ENCODE measurements at regions not wholly inside any gene's neighbourhood (a gene's known extent, or its start where the extent isn't known, plus 50 kb on each side); places are given as distances from the start of the nearest gene placed in this dataset.

DNA sequence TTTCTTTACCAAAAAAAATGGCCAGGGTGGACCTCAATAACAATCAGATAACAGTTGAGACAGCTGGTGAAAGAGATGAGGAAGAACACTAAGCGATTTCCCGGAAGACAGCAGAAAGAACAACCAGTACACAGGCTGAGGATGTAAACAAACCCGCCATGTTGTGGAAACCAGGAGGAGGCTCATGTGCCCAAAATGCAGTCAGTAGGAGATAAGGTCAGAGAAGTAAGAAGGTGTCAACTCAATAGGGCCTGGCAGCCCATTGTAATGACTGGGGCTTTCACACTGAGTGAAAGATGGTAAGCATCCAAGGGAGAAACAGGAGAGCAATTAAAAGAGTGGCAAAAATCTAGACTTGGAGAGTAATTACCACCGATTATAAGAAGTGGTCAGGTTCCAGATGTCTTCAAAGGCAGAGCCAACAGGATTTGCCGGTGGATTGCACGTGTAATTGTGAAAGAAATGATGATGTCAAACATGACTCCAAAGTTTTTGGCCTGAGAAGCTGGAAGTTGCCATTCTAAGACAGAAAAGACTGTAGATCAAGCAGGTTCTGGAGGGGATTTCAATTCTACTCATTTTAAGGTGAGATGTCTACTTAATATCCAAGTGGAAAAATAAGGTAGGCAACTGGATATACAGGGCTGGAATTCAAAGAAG is 77.7 kb upstream of the CYP1B1 start:
- TF ChIP-seq CTCF (IDR thresholded peaks at IDR 0.05) (no peak), OVOL2 (CRISPR knock-in tag; IDR thresholded peaks at IDR 0.05; ENCODE audit: borderline replicate concordance) (no peak), ZNF121 (CRISPR knock-in tag; IDR thresholded peaks at IDR 0.05) (no peak), JUN (CRISPR knock-in tag; IDR thresholded peaks at IDR 0.05) (no peak), ESRRA (CRISPR knock-in tag; IDR thresholded peaks at IDR 0.05; ENCODE audit: borderline replicate concordance) (no peak), E2F4 (CRISPR knock-in tag; IDR thresholded peaks at IDR 0.05; ENCODE audit: borderline replicate concordance, low read depth) (no peak), ZNF317 (CRISPR knock-in tag; IDR thresholded peaks at IDR 0.05; ENCODE audit: borderline replicate concordance, low read depth) (no peak), ATF2 (CRISPR knock-in tag; IDR thresholded peaks at IDR 0.05; ENCODE audit: borderline replicate concordance, low read depth) (no peak), KAT7 (CRISPR knock-in tag; IDR thresholded peaks at IDR 0.05; ENCODE audit: borderline replicate concordance) (no peak), ERG (CRISPR knock-in tag; IDR thresholded peaks at IDR 0.05) (no peak)
